K562 (cell line): ENCODE measurements at regions not wholly inside any gene's neighbourhood (a gene's known extent, or its start where the extent isn't known, plus 50 kb on each side); places are given as distances from the start of the nearest gene placed in this dataset.

Experiments
- ATAC-seq: fragments of 200-7000 bp; cut with Tn5 transposase; 3 replicates; pipeline ENCODE4 v1.9.1; 2020; ENCODE audit warnings: moderate library complexity
- BruUV-seq: library from RNA; stranded (reverse); fragments of 400-500 nt; replicated peaks from 2 replicates; lab custom pipeline; 2021; lab: Mats Ljungman, UMichigan
- CTCF ChIA-PET: fragments of 300-600 bp; formaldehyde crosslinking; extraction: SDS; loops from one replicate; lab custom pipeline; 2021; ENCODE audit warnings: low intra/inter-chr PET ratio; lab: Yijun Ruan, JAX
- POLR2A ChIA-PET: fragments of 300-600, 350-650 bp; sonication (Branson Sonifier 250); formaldehyde crosslinking; extraction: SDS; loops from one replicate; lab custom pipeline; 2021; ENCODE audit warnings: antibody characterized with exemption, inconsistent platforms; lab: Yijun Ruan, JAX
- DNase-seq, 4 experiments: peaks; one replicate each; pipeline versions ENCODE4 v3.0.0 to v3.0.0-alpha.2; 2011 to 2018; ENCODE audit warnings: low spot score in 3 of 4, mixed read lengths in 3 of 4; ENCODE audit errors: extremely low read depth in 1 of 4
- FAIRE-seq: peaks from 2 replicates; lab custom pipeline; 2011; peaks lifted over from hg19 to GRCh38; lab: Jason Lieb, UNC
- H2AFZ ChIP-seq: 2 replicates; pipeline ENCODE4 v1.6.0; 2011; ENCODE audit warnings: low read depth, low read length, control low read depth, inconsistent platforms
- H3K27ac ChIP-seq: fragments of 200-600 bp; 3 replicates; pipeline ENCODE4 v1.8.0; 2011; ENCODE audit warnings: low read depth, mild to moderate bottlenecking, control low read depth, inconsistent platforms, low read length, moderate library complexity, mixed read lengths; ENCODE audit errors: extremely low read depth
- H3K27me3 ChIP-seq, 2 experiments: fragments of 300-600 bp in 1 of 2; 2 replicates in 1 of 2; 3 replicates in 1 of 2; pipeline versions ENCODE4 v1.6.0 to v1.8.0; 2011; ENCODE audit warnings: inconsistent platforms in 2 of 2, low read length in 2 of 2, mild to moderate bottlenecking in 1 of 2, mixed read lengths in 1 of 2, moderate library complexity in 1 of 2; ENCODE audit not compliant: control insufficient read depth in 2 of 2, insufficient read depth in 2 of 2
- H3K36me3 ChIP-seq: fragments of 300-600 bp; 3 replicates; pipeline ENCODE4 v1.8.0; 2011; ENCODE audit warnings: mild to moderate bottlenecking, low read length, inconsistent platforms; ENCODE audit not compliant: control insufficient read depth, insufficient read depth
- H3K4me1 ChIP-seq, 2 experiments: fragments of 200-600 bp in 1 of 2; replicated peaks in 1 of 2; 2 replicates in 1 of 2; 3 replicates in 1 of 2; pipeline versions ENCODE4 v1.5.1 to v1.8.0; 2011; ENCODE audit warnings: inconsistent platforms in 2 of 2, low read length in 2 of 2, mild to moderate bottlenecking in 1 of 2, mixed read lengths in 1 of 2, moderate library complexity in 1 of 2; ENCODE audit not compliant: control insufficient read depth in 2 of 2, insufficient read depth in 2 of 2
- H3K4me2 ChIP-seq: 2 replicates; pipeline ENCODE4 v1.6.1; 2011; ENCODE audit warnings: low read length, control low read depth, inconsistent platforms, mixed read lengths; ENCODE audit not compliant: insufficient read depth
- H3K4me3 ChIP-seq: fragments of 200-600 bp; sonication (generic), shearing (Covaris generic); 2 replicates; pipeline ENCODE4 v1.5.1; 2016; ENCODE audit warnings: control low read depth, inconsistent platforms
- H3K79me2 ChIP-seq: fragments of 200-600 bp; 3 replicates; pipeline ENCODE4 v1.8.0; 2011; ENCODE audit warnings: low read length, inconsistent platforms; ENCODE audit not compliant: control insufficient read depth, insufficient read depth
- H3K9ac ChIP-seq, 2 experiments: 2 replicates each; pipeline versions ENCODE4 v1.6.0 to v1.6.1; 2011; ENCODE audit warnings: low read depth in 2 of 2, low read length in 2 of 2, control low read depth in 1 of 2, inconsistent platforms in 1 of 2, mild to moderate bottlenecking in 1 of 2, mixed read lengths in 1 of 2; ENCODE audit not compliant: insufficient read depth in 1 of 2
- H3K9me1 ChIP-seq: one replicate; pipeline ENCODE4 v1.6.0; 2011; ENCODE audit warnings: inconsistent platforms, mild to moderate bottlenecking, low read length, moderate library complexity; ENCODE audit not compliant: control insufficient read depth, insufficient read depth
- H3K9me3 ChIP-seq: replicated peaks from 2 replicates; pipeline ENCODE4 v1.5.1; 2011; ENCODE audit warnings: low read depth, low read length, inconsistent platforms; ENCODE audit not compliant: control insufficient read depth, insufficient read depth
- H4K20me1 ChIP-seq: replicated peaks from 2 replicates; pipeline ENCODE4 v1.6.1; 2011; ENCODE audit warnings: low read length, inconsistent platforms, mixed read lengths; ENCODE audit not compliant: control insufficient read depth, insufficient read depth
- BCOR ChIP-seq: fragments of 450-650 bp; IDR thresholded peaks from 2 replicates; pipeline ENCODE4 v1.6.1; 2016
- CAMTA2 ChIP-seq: fragments of 250-450 bp; sonication (Bioruptor Pico); conservative IDR thresholded peaks from 2 replicates; pipeline ENCODE4 v1.5.1; 2022
- DIDO1 ChIP-seq: fragments of 450-650 bp; IDR thresholded peaks from 2 replicates; pipeline ENCODE4 v1.6.1; 2016; ENCODE audit warnings: low read depth, missing biosample characterization, missing genetic modification characterization
- FOXP1 ChIP-seq: sonication (generic); formaldehyde crosslinking; IDR thresholded peaks from 2 replicates; pipeline ENCODE4 v1.8.0; 2022; ENCODE audit warnings: mild to moderate bottlenecking, missing genetic modification reagents
- HCFC1 ChIP-seq: IDR thresholded peaks from 2 replicates; pipeline ENCODE4 v1.6.1; 2012; ENCODE audit warnings: low read depth, low read length, improper control_type of control experiment
- HNRNPK ChIP-seq: fragments of 200-400 bp; formaldehyde crosslinking; IDR thresholded peaks from one replicate; pipeline ENCODE4 v1.6.1; 2018; ENCODE audit warnings: mild to moderate bottlenecking, low read depth, low read length; ENCODE audit not compliant: poor library complexity, severe bottlenecking
- IFI16 ChIP-seq: fragments of 250-450 bp; sonication (Bioruptor Pico); IDR thresholded peaks from 2 replicates; pipeline ENCODE4 v2.1.2; 2022; ENCODE audit warnings: mild to moderate bottlenecking, inconsistent platforms
- NFYB ChIP-seq: IDR thresholded peaks from 2 replicates; pipeline ENCODE4 v1.6.1; 2011; ENCODE audit warnings: mild to moderate bottlenecking, moderate library complexity; ENCODE audit not compliant: insufficient read length; ENCODE audit errors: extremely low read depth
- POLR2AphosphoS2 ChIP-seq: IDR thresholded peaks from 2 replicates; pipeline ENCODE4 v1.6.1; 2012; ENCODE audit warnings: low read length, improper control_type of control experiment
- RBM39 ChIP-seq: fragments of 200-400 bp; formaldehyde crosslinking; optimal IDR thresholded peaks from 2 replicates; pipeline ENCODE3; 2018; ENCODE audit warnings: low read depth, low read length
- RCOR1 ChIP-seq, 2 experiments: IDR thresholded peaks; 2 replicates each; pipeline ENCODE4 v1.6.1; 2012; ENCODE audit warnings: low read depth in 2 of 2, low read length in 2 of 2, borderline replicate concordance in 1 of 2, improper control_type of control experiment in 1 of 2
- SIRT6 ChIP-seq: IDR thresholded peaks from one replicate; pipeline ENCODE4 v1.6.1; 2012; ENCODE audit warnings: low read depth, mild to moderate bottlenecking, control low read depth, inconsistent platforms, low read length, moderate library complexity
- ZFP1 ChIP-seq: fragments of 450-650 bp; formaldehyde crosslinking; IDR thresholded peaks from 2 replicates; pipeline ENCODE4 v1.4.0; 2020; ENCODE audit warnings: mild to moderate bottlenecking, mixed read lengths
- ZNF121 ChIP-seq: sonication (generic); formaldehyde crosslinking; conservative IDR thresholded peaks from 2 replicates; pipeline ENCODE4 v1.8.0; 2022; ENCODE audit warnings: missing genetic modification reagents
- ZSCAN29 ChIP-seq: fragments of 450-650 bp; IDR thresholded peaks from 2 replicates; pipeline ENCODE4 v1.6.1; 2017
- in situ Hi-C: fragments of 300-500 bp; cut with MboI; formaldehyde crosslinking; loops from 4 replicates; pipeline ENCODE4 v1.15.0; 2018; ENCODE audit warnings: inconsistent platforms, mixed read lengths
- intact Hi-C: fragments of 100-400 bp; cut with micrococcal nuclease; formaldehyde crosslinking; loops from 2 replicates; pipeline ENCODE4 v1.14.2; 2022
- TF ChIP-seq, protein P1 (sequence below): sonication (generic); formaldehyde crosslinking; IDR thresholded peaks from 2 replicates; pipeline ENCODE4 v1.8.0; 2022; ENCODE audit warnings: mild to moderate bottlenecking, missing genetic modification reagents
- TF ChIP-seq, protein P2 (sequence below): fragments of 450-650 bp; IDR thresholded peaks from 2 replicates; pipeline ENCODE4 v1.6.1; 2016; ENCODE audit warnings: missing biosample characterization, missing genetic modification characterization
- TF ChIP-seq, protein P3 (sequence below): fragments of 250-450 bp; sonication (Bioruptor Pico); IDR thresholded peaks from 2 replicates; pipeline ENCODE4 v1.8.0; 2022; ENCODE audit warnings: moderate library complexity, mild to moderate bottlenecking, inconsistent platforms
- TF ChIP-seq, protein P4 (sequence below): fragments of 250-450 bp; sonication (Bioruptor Pico); IDR thresholded peaks from 2 replicates; pipeline ENCODE4 v1.4.0; 2020; ENCODE audit warnings: mild to moderate bottlenecking, moderate library complexity

DNA sequence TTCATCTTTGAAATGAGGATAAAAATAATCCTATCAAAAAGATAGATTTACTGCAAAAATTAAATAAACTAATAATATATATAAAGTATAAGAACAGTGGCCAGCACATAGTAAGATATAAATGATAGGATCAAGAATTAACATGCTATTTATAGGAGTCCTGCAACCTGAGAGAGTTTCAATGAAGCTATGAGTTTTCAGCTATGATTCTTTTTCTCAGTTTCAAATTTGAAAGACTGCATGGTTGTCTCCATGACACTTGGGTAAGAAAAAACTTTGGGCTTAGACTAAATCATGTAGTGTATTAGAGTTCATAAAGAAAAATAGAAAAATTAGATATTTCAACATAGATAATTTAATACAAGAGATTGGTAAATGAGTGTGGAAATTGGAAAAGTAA, 817.8 kb upstream of the KIF2B start:
- no peak for ATAC-seq
- Histone ChIP-seq H3K36me3 (no peaks in the 10 kb centered on the region), H3K9ac (no peak overlapping the region), H3K9me3 (no peaks in the 10 kb centered on the region), H4K20me1 (no peaks in the 10 kb centered on the region), H3K4me3 (no peak overlapping the region), H3K4me2 (no peak overlapping the region), H3K9me1 (no peaks in the 10 kb centered on the region), H3K79me2 (no peaks in the 10 kb centered on the region), H2AFZ (no peak overlapping the region), H3K4me1 (no peaks in the 10 kb centered on the region), H3K27ac (no peak overlapping the region), H3K27me3 (no peaks in the 10 kb centered on the region)
- TF ChIP-seq, protein P1, sequence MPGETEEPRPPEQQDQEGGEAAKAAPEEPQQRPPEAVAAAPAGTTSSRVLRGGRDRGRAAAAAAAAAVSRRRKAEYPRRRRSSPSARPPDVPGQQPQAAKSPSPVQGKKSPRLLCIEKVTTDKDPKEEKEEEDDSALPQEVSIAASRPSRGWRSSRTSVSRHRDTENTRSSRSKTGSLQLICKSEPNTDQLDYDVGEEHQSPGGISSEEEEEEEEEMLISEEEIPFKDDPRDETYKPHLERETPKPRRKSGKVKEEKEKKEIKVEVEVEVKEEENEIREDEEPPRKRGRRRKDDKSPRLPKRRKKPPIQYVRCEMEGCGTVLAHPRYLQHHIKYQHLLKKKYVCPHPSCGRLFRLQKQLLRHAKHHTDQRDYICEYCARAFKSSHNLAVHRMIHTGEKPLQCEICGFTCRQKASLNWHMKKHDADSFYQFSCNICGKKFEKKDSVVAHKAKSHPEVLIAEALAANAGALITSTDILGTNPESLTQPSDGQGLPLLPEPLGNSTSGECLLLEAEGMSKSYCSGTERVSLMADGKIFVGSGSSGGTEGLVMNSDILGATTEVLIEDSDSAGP = no peak
- TF ChIP-seq POLR2AphosphoS2 = no peak
- TF ChIP-seq BCOR = no peak
- TF ChIP-seq ZNF121 = no peak
- no peak for TF ChIP-seq CAMTA2 (CRISPR knock-in tag)
- no peak for TF ChIP-seq HNRNPK
- TF ChIP-seq HCFC1 = no peak
- no peak for TF ChIP-seq IFI16 (CRISPR knock-in tag)
- no peak for TF ChIP-seq SIRT6
- no peak for TF ChIP-seq ZSCAN29
- TF ChIP-seq FOXP1 (CRISPR knock-in tag) = no peak
- TF ChIP-seq ZFP1 (CRISPR knock-in tag) = no peak
- TF ChIP-seq RBM39 = no peak
- TF ChIP-seq, protein P2, sequence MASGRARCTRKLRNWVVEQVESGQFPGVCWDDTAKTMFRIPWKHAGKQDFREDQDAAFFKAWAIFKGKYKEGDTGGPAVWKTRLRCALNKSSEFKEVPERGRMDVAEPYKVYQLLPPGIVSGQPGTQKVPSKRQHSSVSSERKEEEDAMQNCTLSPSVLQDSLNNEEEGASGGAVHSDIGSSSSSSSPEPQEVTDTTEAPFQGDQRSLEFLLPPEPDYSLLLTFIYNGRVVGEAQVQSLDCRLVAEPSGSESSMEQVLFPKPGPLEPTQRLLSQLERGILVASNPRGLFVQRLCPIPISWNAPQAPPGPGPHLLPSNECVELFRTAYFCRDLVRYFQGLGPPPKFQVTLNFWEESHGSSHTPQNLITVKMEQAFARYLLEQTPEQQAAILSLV (tag) = no peak
- TF ChIP-seq RCOR1 (IDR thresholded peaks at IDR 0.05; ENCODE audit: borderline replicate concordance in 1 of 2, low read depth in 2 of 2, low read length in 2 of 2) = no peak
- no peak for TF ChIP-seq NFYB
- TF ChIP-seq, protein P3, sequence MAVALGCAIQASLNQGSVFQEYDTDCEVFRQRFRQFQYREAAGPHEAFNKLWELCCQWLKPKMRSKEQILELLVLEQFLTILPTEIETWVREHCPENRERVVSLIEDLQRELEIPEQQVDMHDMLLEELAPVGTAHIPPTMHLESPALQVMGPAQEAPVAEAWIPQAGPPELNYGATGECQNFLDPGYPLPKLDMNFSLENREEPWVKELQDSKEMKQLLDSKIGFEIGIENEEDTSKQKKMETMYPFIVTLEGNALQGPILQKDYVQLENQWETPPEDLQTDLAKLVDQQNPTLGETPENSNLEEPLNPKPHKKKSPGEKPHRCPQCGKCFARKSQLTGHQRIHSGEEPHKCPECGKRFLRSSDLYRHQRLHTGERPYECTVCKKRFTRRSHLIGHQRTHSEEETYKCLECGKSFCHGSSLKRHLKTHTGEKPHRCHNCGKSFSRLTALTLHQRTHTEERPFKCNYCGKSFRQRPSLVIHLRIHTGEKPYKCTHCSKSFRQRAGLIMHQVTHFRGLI = no peak
- TF ChIP-seq DIDO1 (tag) = no peak
- TF ChIP-seq, protein P4, sequence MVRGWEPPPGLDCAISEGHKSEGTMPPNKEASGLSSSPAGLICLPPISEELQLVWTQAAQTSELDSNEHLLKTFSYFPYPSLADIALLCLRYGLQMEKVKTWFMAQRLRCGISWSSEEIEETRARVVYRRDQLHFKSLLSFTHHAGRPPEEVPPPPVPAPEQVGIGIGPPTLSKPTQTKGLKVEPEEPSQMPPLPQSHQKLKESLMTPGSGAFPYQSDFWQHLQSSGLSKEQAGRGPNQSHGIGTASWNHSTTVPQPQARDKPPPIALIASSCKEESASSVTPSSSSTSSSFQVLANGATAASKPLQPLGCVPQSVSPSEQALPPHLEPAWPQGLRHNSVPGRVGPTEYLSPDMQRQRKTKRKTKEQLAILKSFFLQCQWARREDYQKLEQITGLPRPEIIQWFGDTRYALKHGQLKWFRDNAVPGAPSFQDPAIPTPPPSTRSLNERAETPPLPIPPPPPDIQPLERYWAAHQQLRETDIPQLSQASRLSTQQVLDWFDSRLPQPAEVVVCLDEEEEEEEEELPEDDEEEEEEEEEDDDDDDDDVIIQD (CRISPR knock-in tag) = no peak
- no peak for DNase-seq
- no TSS peak for BruUV-seq
- intact Hi-C loops = no loop called here
- in situ Hi-C loops = no loop called here
- ChIA-PET POLR2A (no interaction called here), CTCF (no interaction called here)
- no peak for FAIRE-seq
